ENCODE measurements at regions not wholly inside any gene's neighbourhood (a gene's known extent, or its start where the extent isn't known, plus 50 kb on each side); places are given as distances from the start of the nearest gene placed in this dataset.
A peak's percentile ranks its signal among the peaks of the same experiment; 100 is the strongest.

DNA sequence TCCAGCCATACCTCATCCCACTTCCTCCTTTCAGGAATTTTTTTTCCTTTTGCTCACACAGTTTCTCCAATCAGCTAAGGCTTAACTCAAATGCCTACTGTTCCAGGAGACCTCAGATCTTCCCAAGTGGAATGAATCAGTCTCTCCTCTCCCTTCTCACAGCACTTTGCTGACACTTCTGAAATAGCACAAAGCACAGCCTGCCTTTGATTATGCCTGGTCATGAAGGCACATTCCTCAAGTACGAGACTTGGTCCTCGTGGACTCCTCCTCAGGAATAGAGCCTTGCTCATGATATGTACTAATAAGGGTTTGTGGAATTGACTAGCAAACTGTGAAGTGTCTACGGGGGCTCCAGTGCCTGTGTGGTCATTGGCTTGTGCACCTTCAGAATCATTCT is 176.7 kb upstream of the TENM4 start:
- TF ChIP-seq, protein P1, sequence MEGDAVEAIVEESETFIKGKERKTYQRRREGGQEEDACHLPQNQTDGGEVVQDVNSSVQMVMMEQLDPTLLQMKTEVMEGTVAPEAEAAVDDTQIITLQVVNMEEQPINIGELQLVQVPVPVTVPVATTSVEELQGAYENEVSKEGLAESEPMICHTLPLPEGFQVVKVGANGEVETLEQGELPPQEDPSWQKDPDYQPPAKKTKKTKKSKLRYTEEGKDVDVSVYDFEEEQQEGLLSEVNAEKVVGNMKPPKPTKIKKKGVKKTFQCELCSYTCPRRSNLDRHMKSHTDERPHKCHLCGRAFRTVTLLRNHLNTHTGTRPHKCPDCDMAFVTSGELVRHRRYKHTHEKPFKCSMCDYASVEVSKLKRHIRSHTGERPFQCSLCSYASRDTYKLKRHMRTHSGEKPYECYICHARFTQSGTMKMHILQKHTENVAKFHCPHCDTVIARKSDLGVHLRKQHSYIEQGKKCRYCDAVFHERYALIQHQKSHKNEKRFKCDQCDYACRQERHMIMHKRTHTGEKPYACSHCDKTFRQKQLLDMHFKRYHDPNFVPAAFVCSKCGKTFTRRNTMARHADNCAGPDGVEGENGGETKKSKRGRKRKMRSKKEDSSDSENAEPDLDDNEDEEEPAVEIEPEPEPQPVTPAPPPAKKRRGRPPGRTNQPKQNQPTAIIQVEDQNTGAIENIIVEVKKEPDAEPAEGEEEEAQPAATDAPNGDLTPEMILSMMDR (IDR thresholded peaks at IDR 0.05; ENCODE audit: poor library complexity), result no peak
- no peak for TF ChIP-seq EZH2phosphoT487 (IDR thresholded peaks at IDR 0.05; ENCODE audit: low read depth, severe bottlenecking, unreplicated experiment)
- no peak for TF ChIP-seq EZH2 (IDR thresholded peaks at IDR 0.05; ENCODE audit: borderline replicate concordance)
- Histone ChIP-seq H3K36me3 (replicated peaks; ENCODE audit: insufficient read depth, low read depth) (no peaks in the 10 kb centered on the region), H3K4me3 (no peak overlapping the region), H3K4me2 (no peak overlapping the region), H4K20me1 (ENCODE audit: insufficient read depth, poor library complexity, severe bottlenecking) (no peaks in the 10 kb centered on the region), H3K27ac (peak overlapping the region; percentile 70), H3K79me2 (no peaks in the 10 kb centered on the region), H3K27me3 (no peaks in the 10 kb centered on the region), H3K9me2 (replicated peaks; ENCODE audit: insufficient read depth) (no peaks in the 10 kb centered on the region), H2AFZ (no peak overlapping the region), H3K9me3 (ENCODE audit: low read depth) (no peaks in the 10 kb centered on the region), H3K4me1 (ENCODE audit: insufficient read depth) (no peaks in the 10 kb centered on the region)
- WGBS (ENCODE audit: low lambda C conversion rate, missing lambda C conversion rate), result 56% methylated on average over 3 of the region's 3 CpGs
- peak; percentile 35 for DNase-seq (ENCODE audit: low spot score)

DNA sequence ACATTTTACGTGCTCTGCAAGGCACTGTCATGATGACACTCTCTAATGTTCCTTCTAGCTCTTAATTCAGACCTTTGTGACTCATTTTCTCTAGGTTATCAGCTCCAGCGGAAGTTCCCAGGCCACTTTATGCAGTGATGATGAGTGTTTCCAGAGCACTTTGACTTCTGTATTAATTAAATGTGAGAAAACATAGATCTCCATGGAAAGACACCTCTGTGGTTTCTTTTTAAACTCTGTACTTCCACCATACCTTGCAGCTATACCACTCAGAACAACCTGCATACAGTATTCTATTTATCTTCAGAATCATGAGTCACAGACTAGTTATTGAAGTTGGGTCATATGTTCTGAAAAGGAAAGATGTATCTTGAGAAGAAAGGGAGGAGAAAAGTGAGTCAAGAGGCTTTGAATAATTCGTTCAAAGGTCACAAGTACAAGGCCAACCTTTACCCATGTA is 175.6 kb upstream of the TENM4 start:
- Histone ChIP-seq H3K4me3 (no peak overlapping the region), H3K79me2 (no peaks in the 10 kb centered on the region), H3K27me3 (no peaks in the 10 kb centered on the region), H3K9me3 (ENCODE audit: low read depth) (no peaks in the 10 kb centered on the region), H3K9me2 (replicated peaks; ENCODE audit: insufficient read depth) (no peaks in the 10 kb centered on the region), H3K27ac (peak overlapping the region; percentile 70), H4K20me1 (ENCODE audit: insufficient read depth, poor library complexity, severe bottlenecking) (no peaks in the 10 kb centered on the region), H3K4me1 (ENCODE audit: insufficient read depth) (no peaks in the 10 kb centered on the region), H3K36me3 (replicated peaks; ENCODE audit: insufficient read depth, low read depth) (no peaks in the 10 kb centered on the region), H2AFZ (no peak overlapping the region), H3K4me2 (no peak overlapping the region)
- 51% methylated on average over 3 of the region's 3 CpGs for WGBS (ENCODE audit: low lambda C conversion rate, missing lambda C conversion rate)
- TF ChIP-seq EZH2 (IDR thresholded peaks at IDR 0.05; ENCODE audit: borderline replicate concordance) (no peak), EZH2phosphoT487 (IDR thresholded peaks at IDR 0.05; ENCODE audit: low read depth, severe bottlenecking, unreplicated experiment) (no peak)
- TF ChIP-seq, protein P1 (IDR thresholded peaks at IDR 0.05; ENCODE audit: poor library complexity), result no peak
- peak; percentile 19 for DNase-seq (ENCODE audit: low spot score)

DNA sequence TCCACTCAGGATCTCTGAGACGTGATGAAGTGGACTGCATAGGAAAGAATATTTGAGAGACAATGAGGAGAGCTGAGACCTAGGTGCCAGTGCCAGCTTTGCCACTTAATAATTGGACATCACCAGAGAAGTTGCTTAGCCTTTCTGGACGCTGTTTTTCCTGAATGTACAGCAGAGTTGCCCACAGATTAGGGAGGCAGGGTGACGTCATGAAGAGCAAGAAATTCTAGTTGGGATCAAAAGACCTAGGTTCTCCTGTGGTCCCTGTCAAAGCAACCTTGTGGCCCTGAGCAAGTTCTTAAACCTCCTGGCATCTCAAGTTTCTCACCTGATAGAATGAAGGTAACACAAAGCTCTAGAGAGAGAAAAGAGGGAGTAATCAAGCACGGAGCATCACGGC is 174.6 kb upstream of the TENM4 start:
- H3K36me3 ChIP-seq (replicated peaks; ENCODE audit: insufficient read depth, low read depth), result no peaks in the 10 kb centered on the region
- H3K9me2 ChIP-seq (replicated peaks; ENCODE audit: insufficient read depth), result no peaks in the 10 kb centered on the region
- WGBS (ENCODE audit: low lambda C conversion rate, missing lambda C conversion rate), result 89% methylated on average over 5 of the region's 5 CpGs
- TF ChIP-seq, protein P1 (IDR thresholded peaks at IDR 0.05; ENCODE audit: poor library complexity), result no peak
- TF ChIP-seq EZH2phosphoT487 (IDR thresholded peaks at IDR 0.05; ENCODE audit: low read depth, severe bottlenecking, unreplicated experiment) (no peak), EZH2 (IDR thresholded peaks at IDR 0.05; ENCODE audit: borderline replicate concordance) (no peak)
- H4K20me1 ChIP-seq (ENCODE audit: insufficient read depth, poor library complexity, severe bottlenecking), result no peaks in the 10 kb centered on the region
- H3K4me2 ChIP-seq, result no peak overlapping the region
- H2AFZ ChIP-seq, result no peak overlapping the region
- peak overlapping the region; percentile 70 for H3K27ac ChIP-seq
- no peak for DNase-seq (ENCODE audit: low spot score)
- H3K9me3 ChIP-seq (ENCODE audit: low read depth), result no peaks in the 10 kb centered on the region
- no peaks in the 10 kb centered on the region for H3K27me3 ChIP-seq
- H3K4me3 ChIP-seq, result no peak overlapping the region
- no peaks in the 10 kb centered on the region for H3K79me2 ChIP-seq
- no peaks in the 10 kb centered on the region for H3K4me1 ChIP-seq (ENCODE audit: insufficient read depth)

DNA sequence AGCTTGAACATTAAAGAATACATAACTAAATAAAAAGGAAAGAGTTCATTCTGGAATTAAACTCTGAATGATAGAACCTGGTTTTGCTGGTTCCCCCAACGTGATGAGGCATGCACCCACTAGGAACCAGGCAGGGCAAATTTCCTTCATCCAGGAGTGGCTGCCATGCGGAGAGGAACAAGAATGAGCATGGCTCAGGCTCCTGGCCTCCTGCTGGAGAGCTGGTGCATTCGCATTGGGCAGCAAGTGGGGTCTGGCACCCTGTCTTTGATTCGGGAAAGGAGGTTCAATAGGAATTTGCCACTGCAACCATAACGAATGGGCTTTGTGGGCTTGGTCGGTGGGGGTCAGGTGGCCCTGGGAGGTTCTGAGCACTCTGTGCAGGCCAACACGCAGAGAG is 169.8 kb upstream of the TENM4 start:
- H3K4me3 ChIP-seq, result no peak overlapping the region
- WGBS (ENCODE audit: low lambda C conversion rate, missing lambda C conversion rate), result 95% methylated on average over 7 of the region's 7 CpGs
- H3K4me2 ChIP-seq, result no peak overlapping the region
- H3K4me1 ChIP-seq (ENCODE audit: insufficient read depth), result no peaks in the 10 kb centered on the region
- no peaks in the 10 kb centered on the region for H3K9me2 ChIP-seq (replicated peaks; ENCODE audit: insufficient read depth)
- no peaks in the 10 kb centered on the region for H3K79me2 ChIP-seq
- H3K27ac ChIP-seq, result no peak overlapping the region
- H3K9me3 ChIP-seq (ENCODE audit: low read depth), result peaks cover 7% of the 10 kb centered on the region
- DNase-seq (ENCODE audit: low spot score), result no peak
- H2AFZ ChIP-seq, result no peak overlapping the region
- no peaks in the 10 kb centered on the region for H3K36me3 ChIP-seq (replicated peaks; ENCODE audit: insufficient read depth, low read depth)
- no peaks in the 10 kb centered on the region for H3K27me3 ChIP-seq
- no peaks in the 10 kb centered on the region for H4K20me1 ChIP-seq (ENCODE audit: insufficient read depth, poor library complexity, severe bottlenecking)
- TF ChIP-seq, protein P1 (IDR thresholded peaks at IDR 0.05; ENCODE audit: poor library complexity), result no peak
- TF ChIP-seq EZH2phosphoT487 (IDR thresholded peaks at IDR 0.05; ENCODE audit: low read depth, severe bottlenecking, unreplicated experiment) (no peak), EZH2 (IDR thresholded peaks at IDR 0.05; ENCODE audit: borderline replicate concordance) (no peak)
